Loucy (cell line): ENCODE measurements at regions not wholly inside any gene's neighbourhood (a gene's known extent, or its start where the extent isn't known, plus 50 kb on each side); places are given as distances from the start of the nearest gene placed in this dataset.

ENCODE experiments used
- H2AFZ ChIP-seq: fragments of 200-600 bp; sonication (generic); 2 replicates; pipeline ENCODE4 v1.6.0; 2016; ENCODE audit warnings: antibody characterized with exemption, mild to moderate bottlenecking, low read length, moderate library complexity
- H3F3A ChIP-seq: fragments of 200-600 bp; 2 replicates; pipeline ENCODE4 v1.6.0; 2016; ENCODE audit warnings: antibody characterized with exemption, low read depth, mild to moderate bottlenecking
- H3K27me3 ChIP-seq: fragments of 200-600 bp; sonication (generic); 2 replicates; pipeline ENCODE4 v1.6.1; 2014; ENCODE audit warnings: low read length, mild to moderate bottlenecking; ENCODE audit not compliant: insufficient read depth, poor library complexity, severe bottlenecking
- H3K36me3 ChIP-seq: fragments of 200-600 bp; sonication (generic); 2 replicates; pipeline ENCODE4 v1.6.1; 2016; ENCODE audit warnings: low read length; ENCODE audit not compliant: insufficient read depth
- H3K4me1 ChIP-seq: fragments of 200-600 bp; sonication (generic); 2 replicates; pipeline ENCODE4 v1.5.1; 2014; ENCODE audit warnings: low read length, mild to moderate bottlenecking; ENCODE audit not compliant: insufficient read depth, poor library complexity, severe bottlenecking
- H3K4me2 ChIP-seq: fragments of 200-600 bp; sonication (generic); 2 replicates; pipeline ENCODE4 v1.6.0; 2014; ENCODE audit warnings: antibody characterized with exemption, low read length, low read depth, mild to moderate bottlenecking; ENCODE audit not compliant: poor library complexity, severe bottlenecking
- H3K4me3 ChIP-seq: fragments of 200-600 bp; sonication (generic); 2 replicates; pipeline ENCODE4 v1.5.1; 2014; ENCODE audit warnings: low read length, mild to moderate bottlenecking, mixed read lengths; ENCODE audit not compliant: poor library complexity, severe bottlenecking
- H3K79me2 ChIP-seq: fragments of 200-600 bp; sonication (generic); 2 replicates; pipeline ENCODE4 v1.6.1; 2014; ENCODE audit warnings: low read length; ENCODE audit not compliant: insufficient read depth
- H3K9ac ChIP-seq: fragments of 200-600 bp; sonication (generic); 2 replicates; pipeline ENCODE4 v1.6.0; 2014; ENCODE audit warnings: mild to moderate bottlenecking, low read depth, low read length, moderate library complexity; ENCODE audit not compliant: poor library complexity, severe bottlenecking
- H3K9me2 ChIP-seq: fragments of 200-600 bp; sonication (generic); replicated peaks from 2 replicates; pipeline ENCODE4 v1.6.1; 2016; ENCODE audit warnings: low read depth, low read length, mixed read lengths
- H3K9me3 ChIP-seq: fragments of 200-600 bp; sonication (generic); 2 replicates; pipeline ENCODE4 v1.6.1; 2014; ENCODE audit warnings: mild to moderate bottlenecking, antibody characterized with exemption, low read length, low read depth; ENCODE audit not compliant: insufficient read depth
- H4K20me1 ChIP-seq: fragments of 200-600 bp; sonication (generic); 2 replicates; pipeline ENCODE4 v1.6.0; 2014; ENCODE audit warnings: antibody characterized with exemption, low read length, mild to moderate bottlenecking; ENCODE audit not compliant: insufficient read depth, poor library complexity, severe bottlenecking
- EZH2phosphoT487 ChIP-seq: fragments of 200-600 bp; IDR thresholded peaks from 2 replicates; pipeline ENCODE4 v1.6.1; 2018; ENCODE audit warnings: antibody characterized with exemption, mild to moderate bottlenecking, moderate library complexity, borderline replicate concordance
- TF ChIP-seq, protein P1 (sequence below): fragments of 200-600 bp; sonication (generic); conservative IDR thresholded peaks from 2 replicates; pipeline ENCODE4 v1.5.1; 2014; ENCODE audit warnings: mild to moderate bottlenecking, antibody characterized with exemption, low read length

GRCh38 chr12:13784504-13784903, 196.9 kb downstream of the GRIN2B start:
- Histone ChIP-seq H3K9ac (no peak overlapping the region), H4K20me1 (no peaks in the 10 kb centered on the region), H2AFZ (no peak overlapping the region), H3K4me2 (no peak overlapping the region), H3K36me3 (no peaks in the 10 kb centered on the region), H3K9me2 (no peaks in the 10 kb centered on the region), H3K9me3 (no peaks in the 10 kb centered on the region), H3K27me3 (no peaks in the 10 kb centered on the region), H3K79me2 (no peaks in the 10 kb centered on the region), H3K4me3 (no peak overlapping the region), H3K4me1 (no peaks in the 10 kb centered on the region), H3F3A (no peaks in the 10 kb centered on the region)
- TF ChIP-seq, protein P1, sequence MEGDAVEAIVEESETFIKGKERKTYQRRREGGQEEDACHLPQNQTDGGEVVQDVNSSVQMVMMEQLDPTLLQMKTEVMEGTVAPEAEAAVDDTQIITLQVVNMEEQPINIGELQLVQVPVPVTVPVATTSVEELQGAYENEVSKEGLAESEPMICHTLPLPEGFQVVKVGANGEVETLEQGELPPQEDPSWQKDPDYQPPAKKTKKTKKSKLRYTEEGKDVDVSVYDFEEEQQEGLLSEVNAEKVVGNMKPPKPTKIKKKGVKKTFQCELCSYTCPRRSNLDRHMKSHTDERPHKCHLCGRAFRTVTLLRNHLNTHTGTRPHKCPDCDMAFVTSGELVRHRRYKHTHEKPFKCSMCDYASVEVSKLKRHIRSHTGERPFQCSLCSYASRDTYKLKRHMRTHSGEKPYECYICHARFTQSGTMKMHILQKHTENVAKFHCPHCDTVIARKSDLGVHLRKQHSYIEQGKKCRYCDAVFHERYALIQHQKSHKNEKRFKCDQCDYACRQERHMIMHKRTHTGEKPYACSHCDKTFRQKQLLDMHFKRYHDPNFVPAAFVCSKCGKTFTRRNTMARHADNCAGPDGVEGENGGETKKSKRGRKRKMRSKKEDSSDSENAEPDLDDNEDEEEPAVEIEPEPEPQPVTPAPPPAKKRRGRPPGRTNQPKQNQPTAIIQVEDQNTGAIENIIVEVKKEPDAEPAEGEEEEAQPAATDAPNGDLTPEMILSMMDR = no peak
- TF ChIP-seq EZH2phosphoT487 = no peak

- Histone ChIP-seq H4K20me1 (no peaks in the 10 kb centered on the region), H3K9ac (no peak overlapping the region), H3K4me1 (no peaks in the 10 kb centered on the region), H3F3A (no peaks in the 10 kb centered on the region), H3K36me3 (no peaks in the 10 kb centered on the region), H3K79me2 (no peaks in the 10 kb centered on the region), H3K4me2 (no peak overlapping the region), H3K4me3 (no peak overlapping the region), H2AFZ (no peak overlapping the region), H3K27me3 (no peaks in the 10 kb centered on the region), H3K9me3 (no peaks in the 10 kb centered on the region), H3K9me2 (no peaks in the 10 kb centered on the region)
- TF ChIP-seq, protein P1 = no peak
- TF ChIP-seq EZH2phosphoT487 = no peak
Measured at GRCh38 chr12:13780453-13780852, 200.9 kb downstream of the GRIN2B start.

DNA sequence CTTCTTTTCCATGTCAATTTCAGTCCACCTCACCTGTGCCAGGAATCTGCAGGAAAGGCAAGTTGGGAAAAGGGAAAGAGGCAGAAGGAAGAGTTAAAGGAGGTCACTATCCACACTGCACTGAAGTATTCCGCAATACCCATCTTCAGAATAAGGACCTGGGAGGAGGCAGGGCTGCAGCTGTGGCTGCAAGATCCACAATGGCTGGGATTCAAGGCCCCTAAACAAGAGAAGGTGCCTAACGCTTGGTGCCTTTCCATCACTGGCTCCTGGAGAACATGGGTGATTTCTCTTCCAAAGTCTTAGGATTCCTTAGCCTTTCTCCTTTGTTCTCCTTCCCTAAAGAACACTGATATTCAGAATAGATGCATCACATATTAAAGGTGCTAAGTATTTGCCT, 204.0 kb downstream of the GRIN2B start:
- no peak for TF ChIP-seq EZH2phosphoT487
- TF ChIP-seq, protein P1 = no peak
- Histone ChIP-seq H3K9me2 (no peaks in the 10 kb centered on the region), H3K4me2 (no peak overlapping the region), H3K79me2 (no peaks in the 10 kb centered on the region), H2AFZ (no peak overlapping the region), H3K36me3 (no peaks in the 10 kb centered on the region), H3K9ac (no peak overlapping the region), H4K20me1 (no peaks in the 10 kb centered on the region), H3K9me3 (no peaks in the 10 kb centered on the region), H3K4me3 (no peak overlapping the region), H3F3A (no peaks in the 10 kb centered on the region), H3K4me1 (no peaks in the 10 kb centered on the region), H3K27me3 (no peaks in the 10 kb centered on the region)
